NT2/D1 (cell line): ENCODE measurements at regions not wholly inside any gene's neighbourhood (a gene's known extent, or its start where the extent isn't known, plus 50 kb on each side); places are given as distances from the start of the nearest gene placed in this dataset.

Source experiments
- DNase-seq: peaks from one replicate; pipeline ENCODE4 v3.0.0-alpha.2; 2011; ENCODE audit warnings: low read depth, low spot score
- H3K27me3 ChIP-seq: 2 replicates; pipeline ENCODE4 v1.6.0; 2011; ENCODE audit warnings: mild to moderate bottlenecking; ENCODE audit not compliant: insufficient read length, insufficient read depth
- H3K36me3 ChIP-seq: 2 replicates; pipeline ENCODE4 v1.6.1; 2011; ENCODE audit warnings: mild to moderate bottlenecking, low read length, mixed read lengths; ENCODE audit not compliant: insufficient read depth, insufficient read length
- H3K4me1 ChIP-seq: 2 replicates; pipeline ENCODE4 v1.5.1; 2011; ENCODE audit not compliant: insufficient read depth, insufficient read length
- H3K4me3 ChIP-seq: 2 replicates; pipeline ENCODE4 v1.5.1; 2011; ENCODE audit warnings: low read depth; ENCODE audit not compliant: insufficient read length
- H3K9ac ChIP-seq: 2 replicates; pipeline ENCODE4 v1.6.0; 2011; ENCODE audit warnings: low read depth; ENCODE audit not compliant: insufficient read length
- H3K9me3 ChIP-seq: 2 replicates; pipeline ENCODE4 v1.5.1; 2011; ENCODE audit warnings: mild to moderate bottlenecking, low read length; ENCODE audit not compliant: insufficient read depth
- SUZ12 ChIP-seq: IDR thresholded peaks from 2 replicates; pipeline ENCODE4 v1.6.1; 2011; ENCODE audit not compliant: insufficient read length, insufficient read depth; ENCODE audit errors: extremely low read depth
- YY1 ChIP-seq: IDR thresholded peaks from 2 replicates; pipeline ENCODE4 v1.6.1; 2011; ENCODE audit not compliant: insufficient read length, insufficient read depth
- ZNF274 ChIP-seq: IDR thresholded peaks from 2 replicates; pipeline ENCODE4 v1.6.1; 2011; ENCODE audit warnings: mild to moderate bottlenecking, low read depth, low read length

DNA sequence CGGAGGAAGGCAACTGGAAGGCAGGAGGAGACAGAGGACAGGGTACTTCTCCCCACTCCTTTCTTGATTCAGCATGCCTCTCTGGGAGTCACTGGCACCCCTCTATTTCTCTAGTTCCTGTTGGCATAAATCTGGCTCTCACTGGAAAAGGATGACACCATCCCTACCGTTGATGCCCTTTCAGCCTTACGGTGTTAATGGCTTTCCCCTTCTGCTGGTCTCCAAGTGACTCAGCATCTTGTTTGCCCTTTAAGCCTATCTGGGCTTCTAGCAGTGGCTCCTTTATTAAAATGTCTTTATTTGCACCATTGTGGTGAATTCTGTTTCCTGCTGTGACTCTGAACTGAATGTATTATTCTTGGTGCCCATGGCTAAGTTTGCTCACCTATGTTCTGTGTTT, 227.3 kb upstream of the GLRA1 start:
- no peaks in the 10 kb centered on the region for H3K9me3 ChIP-seq
- H3K9ac ChIP-seq = no peak overlapping the region

DNA sequence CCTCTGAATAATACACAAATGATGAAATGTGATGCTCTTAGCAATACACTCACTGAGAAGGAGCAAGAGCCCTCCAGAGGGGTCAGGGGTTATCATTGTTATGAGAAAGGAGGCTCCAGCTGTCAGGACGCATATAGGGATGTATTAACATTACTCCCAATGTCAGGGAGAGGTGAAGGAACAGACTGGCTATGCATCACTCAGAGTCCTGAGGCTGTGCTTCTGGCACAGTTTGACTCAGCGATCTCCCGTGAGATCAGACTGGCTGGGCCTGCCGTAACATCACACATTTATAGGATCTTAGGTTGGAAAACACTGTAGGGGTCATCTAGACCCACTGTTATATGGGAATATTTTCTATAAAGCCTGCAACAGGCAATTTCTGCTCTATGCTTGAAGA, 226.5 kb upstream of the GLRA1 start:
- H3K27me3 ChIP-seq = no peaks in the 10 kb centered on the region
- H3K4me3 ChIP-seq = no peak overlapping the region
- H3K9ac ChIP-seq = no peak overlapping the region
- DNase-seq = no peak
- H3K9me3 ChIP-seq = no peaks in the 10 kb centered on the region
- H3K4me1 ChIP-seq = no peaks in the 10 kb centered on the region
- H3K36me3 ChIP-seq = no peaks in the 10 kb centered on the region
- TF ChIP-seq SUZ12 = no peak
- no peak for TF ChIP-seq YY1
- TF ChIP-seq ZNF274 = no peak

More for the DNA sequence above, 227.3 kb upstream of the GLRA1 start:
- DNase-seq = no peak
- Histone ChIP-seq H3K4me3 (no peak overlapping the region), H3K4me1 (no peaks in the 10 kb centered on the region), H3K27me3 (no peaks in the 10 kb centered on the region), H3K36me3 (no peaks in the 10 kb centered on the region)
- no peak for TF ChIP-seq YY1
- TF ChIP-seq ZNF274 = no peak
- TF ChIP-seq SUZ12 = no peak

DNA sequence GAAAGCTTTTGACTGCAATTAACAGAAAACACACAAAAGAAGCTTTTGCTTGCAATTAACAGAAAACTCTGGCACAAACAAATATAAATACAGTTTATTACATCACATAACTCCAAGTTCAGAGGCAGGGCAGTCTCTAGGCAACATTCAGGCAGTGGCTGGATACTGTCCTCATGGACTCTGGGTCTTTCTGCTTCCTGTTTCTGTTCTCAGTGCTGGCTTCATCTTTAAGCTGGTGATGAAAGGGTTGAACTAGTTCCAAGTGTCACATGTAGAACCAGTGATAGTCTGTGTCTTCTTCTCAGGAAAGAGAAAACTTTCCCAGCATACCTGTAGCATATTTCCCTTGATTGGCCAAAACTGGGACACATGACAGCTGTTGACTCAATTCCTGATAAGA, 222.6 kb upstream of the GLRA1 start:
- no peak overlapping the region for H3K9ac ChIP-seq
- TF ChIP-seq SUZ12 (no peak), YY1 (no peak), ZNF274 (no peak)
- DNase-seq = no peak

DNA sequence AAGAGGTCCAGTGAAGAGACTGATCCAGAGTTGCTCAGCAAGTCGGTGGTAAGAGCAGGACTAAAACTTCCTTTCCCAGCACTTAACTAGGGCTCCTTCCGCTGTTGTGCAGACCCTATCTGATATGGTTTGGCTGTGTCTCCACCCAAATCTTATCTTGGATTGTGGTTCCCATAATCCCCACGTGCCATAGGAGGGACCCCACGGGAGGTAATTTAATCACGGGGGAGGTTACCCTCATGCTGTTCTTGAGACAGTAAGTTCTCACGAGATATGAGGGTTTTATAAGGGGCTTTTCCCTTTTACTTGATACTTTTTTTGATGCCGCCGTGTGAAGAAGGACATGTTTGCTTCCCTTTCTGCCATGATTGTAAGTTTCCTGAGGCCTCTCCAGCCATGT, 221.9 kb upstream of the GLRA1 start:
- no peaks in the 10 kb centered on the region for H3K36me3 ChIP-seq
- H3K27me3 ChIP-seq = no peaks in the 10 kb centered on the region
- H3K4me1 ChIP-seq = no peaks in the 10 kb centered on the region
- H3K9me3 ChIP-seq = no peaks in the 10 kb centered on the region
- no peak for TF ChIP-seq YY1
- TF ChIP-seq SUZ12 = no peak
- TF ChIP-seq ZNF274 = no peak
- no peak for DNase-seq
- H3K9ac ChIP-seq = no peak overlapping the region
- no peak overlapping the region for H3K4me3 ChIP-seq

More for the DNA sequence above, 222.6 kb upstream of the GLRA1 start:
- H3K4me3 ChIP-seq = no peak overlapping the region
- no peaks in the 10 kb centered on the region for H3K4me1 ChIP-seq
- H3K36me3 ChIP-seq = no peaks in the 10 kb centered on the region
- H3K27me3 ChIP-seq = no peaks in the 10 kb centered on the region
- H3K9me3 ChIP-seq = no peaks in the 10 kb centered on the region

DNA sequence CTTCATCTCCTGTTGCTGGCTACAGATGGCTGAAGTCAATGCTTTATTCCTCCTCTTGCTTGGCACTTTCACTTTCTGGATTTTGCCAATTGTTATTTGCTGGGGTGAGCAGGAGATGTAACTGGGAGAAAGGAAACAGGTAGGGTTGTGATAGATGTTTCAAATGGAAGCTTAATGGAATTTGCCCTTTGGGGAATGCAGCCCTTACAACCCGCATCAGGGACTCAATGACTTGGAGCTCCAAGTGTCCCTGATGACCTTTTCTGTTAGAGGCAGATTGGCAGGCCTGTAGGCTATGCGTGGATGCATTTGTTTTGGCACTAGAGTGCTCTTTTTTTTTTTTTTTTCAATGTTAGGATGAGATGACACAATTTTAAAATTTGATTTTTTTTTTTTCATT, 219.9 kb upstream of the GLRA1 start:
- TF ChIP-seq YY1 (no peak), ZNF274 (no peak), SUZ12 (no peak)
- DNase-seq = no peak
- no peaks in the 10 kb centered on the region for H3K27me3 ChIP-seq
- H3K4me1 ChIP-seq = no peaks in the 10 kb centered on the region
- no peak overlapping the region for H3K4me3 ChIP-seq
- no peaks in the 10 kb centered on the region for H3K36me3 ChIP-seq
- no peak overlapping the region for H3K9ac ChIP-seq
- H3K9me3 ChIP-seq = no peaks in the 10 kb centered on the region

DNA sequence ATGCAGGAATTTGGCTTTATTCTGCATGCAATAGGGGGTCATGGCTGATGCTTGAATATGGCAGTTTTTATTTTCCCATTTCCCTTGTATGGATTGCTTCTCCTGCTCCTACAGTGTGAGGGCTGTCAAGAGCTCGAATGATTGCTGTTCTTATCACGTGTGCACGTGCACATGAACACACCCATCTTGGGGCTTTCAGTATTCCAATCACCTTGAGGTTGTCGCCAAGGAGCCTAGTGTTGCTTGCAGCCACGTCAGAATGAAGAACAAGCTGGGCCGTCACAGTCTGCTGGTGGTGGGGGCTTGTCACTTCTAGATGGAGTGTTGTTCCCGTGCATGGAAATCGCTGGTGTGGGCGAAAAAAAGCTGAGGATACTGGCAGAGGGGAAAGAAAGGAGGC, 219.4 kb upstream of the GLRA1 start:
- TF ChIP-seq ZNF274 (no peak), SUZ12 (no peak), YY1 (no peak)
- no peaks in the 10 kb centered on the region for H3K4me1 ChIP-seq
- no peaks in the 10 kb centered on the region for H3K9me3 ChIP-seq
- DNase-seq = no peak
- H3K4me3 ChIP-seq = no peak overlapping the region
- H3K27me3 ChIP-seq = no peaks in the 10 kb centered on the region
- H3K9ac ChIP-seq = no peak overlapping the region
- H3K36me3 ChIP-seq = no peaks in the 10 kb centered on the region

DNA sequence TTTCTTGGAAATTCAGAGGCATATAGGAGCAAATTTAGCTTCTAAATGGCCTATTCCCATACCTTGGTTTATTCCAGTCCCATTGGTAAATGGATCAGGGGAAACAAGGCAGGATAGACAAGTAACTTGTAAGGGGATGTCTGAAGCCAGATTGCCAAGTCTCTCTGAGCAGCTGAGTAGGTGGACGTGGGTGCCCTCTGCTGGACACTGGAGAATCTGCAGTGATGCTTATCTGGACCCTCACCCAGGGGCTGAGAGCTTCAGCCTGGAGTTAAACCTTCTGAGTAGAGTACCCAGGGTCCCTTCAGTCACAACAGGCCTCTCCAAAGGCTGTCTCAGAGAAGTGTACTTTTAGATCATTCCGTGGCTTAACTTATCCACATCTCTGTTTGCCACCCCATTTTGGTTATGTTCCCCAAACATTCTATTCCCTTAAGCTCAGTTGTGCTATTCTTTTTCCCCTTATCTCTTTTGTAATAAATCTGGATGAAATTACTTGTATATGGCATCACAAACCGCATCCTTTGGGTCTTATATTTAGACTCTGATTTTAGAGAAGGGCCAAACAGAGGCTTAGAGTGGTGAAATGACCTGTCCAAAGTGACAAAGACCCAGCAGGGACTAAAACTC, 218.3 kb upstream of the GLRA1 start:
- peak; percentile 49 for DNase-seq
- H3K9ac ChIP-seq = no peak overlapping the region
- no peaks in the 10 kb centered on the region for H3K27me3 ChIP-seq
- H3K9me3 ChIP-seq = no peaks in the 10 kb centered on the region
- no peaks in the 10 kb centered on the region for H3K4me1 ChIP-seq
- H3K4me3 ChIP-seq = no peak overlapping the region
- TF ChIP-seq ZNF274 = no peak
- no peak for TF ChIP-seq SUZ12
- no peak for TF ChIP-seq YY1
- H3K36me3 ChIP-seq = no peaks in the 10 kb centered on the region
